ENCODE measurements at regions not wholly inside any gene's neighbourhood (a gene's known extent, or its start where the extent isn't known, plus 50 kb on each side); places are given as distances from the start of the nearest gene placed in this dataset.

DNA sequence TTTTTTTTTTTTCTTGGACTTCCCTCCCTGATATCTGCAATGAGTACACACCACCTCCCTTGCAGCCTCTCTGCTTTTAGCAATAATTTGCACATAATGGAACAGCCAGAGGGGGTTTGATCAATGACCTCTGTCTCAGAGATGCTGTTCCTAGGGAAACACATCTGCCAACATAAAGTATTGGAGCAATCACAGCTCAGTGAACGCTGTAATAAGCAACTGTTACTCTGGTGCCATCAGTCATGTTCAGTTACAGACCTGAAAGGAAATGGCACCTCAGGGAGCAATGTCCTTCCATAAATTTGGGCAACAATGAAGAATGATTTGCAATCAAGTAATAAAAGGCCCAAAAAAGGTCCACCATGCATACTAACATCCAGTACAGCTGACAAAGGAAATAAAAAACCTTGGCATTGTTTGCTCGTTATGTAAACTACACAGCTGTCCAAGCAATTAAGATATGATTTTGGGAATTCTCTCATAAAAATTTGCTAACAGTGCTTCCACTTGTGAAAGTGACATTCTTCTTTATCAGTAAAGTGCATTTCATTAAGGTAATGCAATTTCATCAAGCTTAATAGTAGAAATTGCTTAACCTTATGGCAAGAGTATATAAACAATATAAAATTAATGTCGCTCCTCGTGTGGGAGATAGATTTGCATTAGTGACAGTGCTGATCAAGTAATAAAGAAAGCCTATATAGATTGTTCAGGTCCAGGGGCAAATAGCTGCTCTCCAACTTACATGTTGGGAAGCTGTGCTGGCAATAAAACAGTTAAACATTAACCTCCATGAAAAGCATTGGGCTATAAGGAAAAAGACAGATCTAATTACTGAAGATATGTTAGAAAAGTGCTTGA is 167.8 kb downstream of the RASEF start:
- TF ChIP-seq, protein P1, sequence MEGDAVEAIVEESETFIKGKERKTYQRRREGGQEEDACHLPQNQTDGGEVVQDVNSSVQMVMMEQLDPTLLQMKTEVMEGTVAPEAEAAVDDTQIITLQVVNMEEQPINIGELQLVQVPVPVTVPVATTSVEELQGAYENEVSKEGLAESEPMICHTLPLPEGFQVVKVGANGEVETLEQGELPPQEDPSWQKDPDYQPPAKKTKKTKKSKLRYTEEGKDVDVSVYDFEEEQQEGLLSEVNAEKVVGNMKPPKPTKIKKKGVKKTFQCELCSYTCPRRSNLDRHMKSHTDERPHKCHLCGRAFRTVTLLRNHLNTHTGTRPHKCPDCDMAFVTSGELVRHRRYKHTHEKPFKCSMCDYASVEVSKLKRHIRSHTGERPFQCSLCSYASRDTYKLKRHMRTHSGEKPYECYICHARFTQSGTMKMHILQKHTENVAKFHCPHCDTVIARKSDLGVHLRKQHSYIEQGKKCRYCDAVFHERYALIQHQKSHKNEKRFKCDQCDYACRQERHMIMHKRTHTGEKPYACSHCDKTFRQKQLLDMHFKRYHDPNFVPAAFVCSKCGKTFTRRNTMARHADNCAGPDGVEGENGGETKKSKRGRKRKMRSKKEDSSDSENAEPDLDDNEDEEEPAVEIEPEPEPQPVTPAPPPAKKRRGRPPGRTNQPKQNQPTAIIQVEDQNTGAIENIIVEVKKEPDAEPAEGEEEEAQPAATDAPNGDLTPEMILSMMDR (conservative IDR thresholded peaks at IDR 0.05 in 1 of 2, IDR thresholded peaks at IDR 0.05 in 1 of 2; ENCODE audit: low read depth in 1 of 2, low read length in 2 of 2) = no peak
- TF ChIP-seq EZH2 (IDR thresholded peaks at IDR 0.05; ENCODE audit: low read length, missing control alignments) = no peak
